Prostate gland (tissue), 2 donors: ENCODE measurements at regions not wholly inside any gene's neighbourhood (a gene's known extent, or its start where the extent isn't known, plus 50 kb on each side); places are given as distances from the start of the nearest gene placed in this dataset.

Experiments
- POLR2A ChIP-seq: fragments of 450-650 bp; IDR thresholded peaks from one replicate; pipeline ENCODE4 v1.6.1; 2016; ENCODE audit warnings: antibody characterized with exemption, mild to moderate bottlenecking
- POLR2AphosphoS5 ChIP-seq: sonication (generic); formaldehyde crosslinking; IDR thresholded peaks from one replicate; pipeline ENCODE4 v1.6.1; 2017; ENCODE audit warnings: antibody characterized with exemption
- TF ChIP-seq, protein P1 (sequence below), 4 experiments: fragments of 200-600 bp in 2 of 4; fragments of 450-650 bp in 2 of 4; sonication (generic) in 2 of 4; IDR thresholded peaks; 1 replicate in 3 of 4; 2 replicates in 1 of 4; pipeline ENCODE4 v1.5.1; 2016 to 2019; ENCODE audit warnings: antibody characterized with exemption in 4 of 4, mild to moderate bottlenecking in 2 of 4, moderate library complexity in 2 of 4

DNA sequence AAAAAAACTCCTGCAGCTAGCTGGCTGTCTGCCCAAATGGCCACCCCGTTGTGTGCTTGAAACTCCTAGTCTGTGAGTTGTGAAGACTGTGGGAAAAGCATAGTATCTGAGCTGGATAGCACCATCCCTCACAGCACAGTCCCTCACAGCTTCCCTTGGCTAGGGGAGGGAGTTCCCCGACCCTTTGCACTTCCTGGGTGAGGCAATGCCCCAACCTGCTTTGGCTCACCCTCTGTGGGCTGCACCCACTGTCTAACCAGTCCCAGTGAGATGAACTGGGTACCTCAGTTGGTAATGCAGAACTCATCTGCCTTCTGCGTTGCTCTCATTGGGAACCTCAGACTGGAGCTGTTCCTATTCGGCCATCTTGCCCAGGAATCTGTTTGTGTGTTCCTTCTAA, 260.6 kb upstream of the STXBP5 start:
- TF ChIP-seq POLR2A (no peak), POLR2AphosphoS5 (no peak)
- TF ChIP-seq, protein P1, sequence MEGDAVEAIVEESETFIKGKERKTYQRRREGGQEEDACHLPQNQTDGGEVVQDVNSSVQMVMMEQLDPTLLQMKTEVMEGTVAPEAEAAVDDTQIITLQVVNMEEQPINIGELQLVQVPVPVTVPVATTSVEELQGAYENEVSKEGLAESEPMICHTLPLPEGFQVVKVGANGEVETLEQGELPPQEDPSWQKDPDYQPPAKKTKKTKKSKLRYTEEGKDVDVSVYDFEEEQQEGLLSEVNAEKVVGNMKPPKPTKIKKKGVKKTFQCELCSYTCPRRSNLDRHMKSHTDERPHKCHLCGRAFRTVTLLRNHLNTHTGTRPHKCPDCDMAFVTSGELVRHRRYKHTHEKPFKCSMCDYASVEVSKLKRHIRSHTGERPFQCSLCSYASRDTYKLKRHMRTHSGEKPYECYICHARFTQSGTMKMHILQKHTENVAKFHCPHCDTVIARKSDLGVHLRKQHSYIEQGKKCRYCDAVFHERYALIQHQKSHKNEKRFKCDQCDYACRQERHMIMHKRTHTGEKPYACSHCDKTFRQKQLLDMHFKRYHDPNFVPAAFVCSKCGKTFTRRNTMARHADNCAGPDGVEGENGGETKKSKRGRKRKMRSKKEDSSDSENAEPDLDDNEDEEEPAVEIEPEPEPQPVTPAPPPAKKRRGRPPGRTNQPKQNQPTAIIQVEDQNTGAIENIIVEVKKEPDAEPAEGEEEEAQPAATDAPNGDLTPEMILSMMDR (IDR thresholded peaks at IDR 0.05), result no peak
